ENCODE measurements at regions not wholly inside any gene's neighbourhood (a gene's known extent, or its start where the extent isn't known, plus 50 kb on each side); places are given as distances from the start of the nearest gene placed in this dataset.

DNA sequence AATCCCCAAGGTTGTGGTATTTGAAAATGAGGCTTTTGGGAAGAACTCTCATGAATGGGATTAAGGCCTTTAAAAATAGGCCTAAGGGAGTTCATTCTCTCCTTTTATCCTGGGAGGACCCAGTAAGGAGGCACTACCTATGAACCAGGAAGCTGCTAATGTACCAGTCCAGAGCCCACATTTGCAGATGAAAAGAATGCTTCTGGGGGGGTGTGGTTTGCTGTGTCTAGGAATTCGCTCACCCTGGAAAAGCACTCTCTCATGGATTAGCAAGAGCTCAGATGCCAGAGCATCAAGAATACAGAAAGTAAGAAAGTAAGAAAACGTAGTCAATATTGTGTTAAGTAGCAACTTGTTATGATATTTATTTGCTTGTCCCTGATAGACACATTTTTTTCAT is 785.7 kb upstream of the GYPC start:
- in situ Hi-C loops (cut with HindIII; ENCODE audit: low sequenced_read_pairs): no loop called here
- DNase-seq (ENCODE audit: low spot score): no peak

- in situ Hi-C loops (cut with HindIII; ENCODE audit: low sequenced_read_pairs): no loop called here
- no peak for DNase-seq (ENCODE audit: low spot score)
Observed at GRCh38 chr2:125870746-125871145, 785.2 kb upstream of the GYPC start.

DNA sequence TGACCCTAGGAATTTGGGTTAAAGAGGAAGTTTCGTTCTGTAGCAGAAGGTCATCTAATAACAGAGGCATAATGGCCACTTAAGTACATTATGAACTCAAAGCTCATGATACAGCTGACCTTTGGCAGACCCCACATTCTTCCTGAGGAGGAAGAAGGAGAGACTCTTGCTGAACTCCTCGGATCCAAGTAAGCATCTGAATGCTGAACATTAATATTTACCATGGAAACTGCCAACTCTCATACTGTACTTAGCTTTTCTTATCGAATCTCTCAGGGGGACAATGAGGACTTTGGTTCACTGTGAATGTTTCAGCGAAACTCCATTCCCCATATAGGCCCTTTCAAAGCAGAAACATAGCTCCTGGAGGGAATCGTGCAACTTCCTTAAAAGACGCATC is 781.4 kb upstream of the GYPC start:
- in situ Hi-C loops (cut with HindIII; ENCODE audit: low sequenced_read_pairs): no loop called here
- DNase-seq (ENCODE audit: low spot score): no peak

- in situ Hi-C loops (cut with HindIII; ENCODE audit: low sequenced_read_pairs): no loop called here
- DNase-seq (ENCODE audit: low spot score): no peak
Observed at GRCh38 chr2:125885340-125885739, 770.6 kb upstream of the GYPC start.

GRCh38 chr2:125886153-125886552 is 769.8 kb upstream of the GYPC start:
- in situ Hi-C loops (cut with HindIII; ENCODE audit: low sequenced_read_pairs): no loop called here

DNA sequence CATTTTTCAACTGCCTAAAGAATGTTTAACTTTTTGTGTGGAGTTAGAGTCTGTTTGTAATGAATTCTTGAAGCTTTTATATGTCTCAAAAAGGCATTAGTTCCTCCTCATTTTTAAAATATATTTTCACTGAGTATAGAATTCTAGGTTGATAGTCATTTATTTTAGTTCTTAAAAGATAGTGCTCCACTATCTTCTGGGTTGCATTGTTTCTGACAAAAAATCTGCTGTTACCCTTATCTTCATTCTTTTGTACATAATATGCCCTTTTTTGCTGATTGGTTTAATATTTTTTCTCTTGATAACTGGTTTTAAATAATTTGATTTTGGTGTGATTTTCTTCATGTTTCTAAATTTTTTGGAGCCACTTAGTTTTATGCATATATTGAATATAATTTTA is 754.7 kb upstream of the GYPC start:
- in situ Hi-C loops (cut with HindIII; ENCODE audit: low sequenced_read_pairs): no loop called here
- no peak for DNase-seq (ENCODE audit: low spot score)

More at GRCh38 chr2:125886153-125886552, 769.8 kb upstream of the GYPC start:
- DNase-seq (ENCODE audit: low spot score): no peak

- in situ Hi-C loops (cut with HindIII; ENCODE audit: low sequenced_read_pairs): no loop called here
- DNase-seq (ENCODE audit: low spot score): no peak
Observed at GRCh38 chr2:125925891-125926546, 729.9 kb upstream of the GYPC start.

- DNase-seq (ENCODE audit: low spot score): no peak
- in situ Hi-C loops (cut with HindIII; ENCODE audit: low sequenced_read_pairs): no loop called here
Observed at GRCh38 chr2:125935559-125935958, 720.4 kb upstream of the GYPC start.

GRCh38 chr2:125942585-125943424 is 713.2 kb upstream of the GYPC start:
- DNase-seq (ENCODE audit: low spot score): no peak
- in situ Hi-C loops (cut with HindIII; ENCODE audit: low sequenced_read_pairs): no loop called here

DNA sequence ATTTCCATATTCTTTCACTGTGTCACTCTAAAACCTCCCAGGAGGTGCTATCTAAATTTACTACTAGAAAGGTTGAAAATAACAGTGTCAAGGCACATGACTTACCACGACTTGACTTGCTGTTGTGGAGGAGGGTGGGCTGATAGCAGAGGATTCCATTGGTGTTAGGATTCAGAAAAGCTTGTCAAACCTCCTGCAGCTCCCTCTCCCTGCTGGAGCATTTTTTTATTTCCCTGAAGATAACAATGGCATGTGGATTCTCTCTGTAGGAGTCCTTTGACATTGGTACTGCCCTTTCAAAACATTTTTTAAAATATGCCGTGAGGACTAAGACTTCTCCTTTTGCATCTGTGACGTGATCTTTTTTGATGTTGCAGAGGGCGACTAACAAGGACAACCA is 696.9 kb upstream of the GYPC start:
- in situ Hi-C loops (cut with HindIII; ENCODE audit: low sequenced_read_pairs): no loop called here
- no peak for DNase-seq (ENCODE audit: low spot score)

- in situ Hi-C loops (cut with HindIII; ENCODE audit: low sequenced_read_pairs): no loop called here
- DNase-seq (ENCODE audit: low spot score): no peak
Observed at GRCh38 chr2:125961739-125962138, 694.2 kb upstream of the GYPC start.

DNA sequence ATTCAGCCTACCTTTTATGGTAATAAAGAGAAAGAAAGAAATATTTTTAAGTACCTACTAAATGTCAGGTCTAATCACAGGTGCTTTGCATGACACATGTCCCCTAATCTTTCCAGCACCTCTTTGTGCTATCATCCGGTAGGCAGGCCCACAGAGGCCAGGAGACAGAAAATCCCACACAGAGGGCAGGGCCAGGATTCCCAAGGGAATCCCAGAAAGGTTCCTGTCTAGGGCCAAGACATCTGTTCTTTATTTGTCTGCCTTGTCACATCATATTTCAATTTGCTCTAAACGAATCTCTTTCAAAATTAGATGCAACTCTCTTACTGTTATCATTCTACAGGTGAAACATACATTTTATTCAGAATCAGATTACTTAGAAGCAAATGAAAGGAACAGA is 676.1 kb upstream of the GYPC start:
- in situ Hi-C loops (cut with HindIII; ENCODE audit: low sequenced_read_pairs): no loop called here

DNA sequence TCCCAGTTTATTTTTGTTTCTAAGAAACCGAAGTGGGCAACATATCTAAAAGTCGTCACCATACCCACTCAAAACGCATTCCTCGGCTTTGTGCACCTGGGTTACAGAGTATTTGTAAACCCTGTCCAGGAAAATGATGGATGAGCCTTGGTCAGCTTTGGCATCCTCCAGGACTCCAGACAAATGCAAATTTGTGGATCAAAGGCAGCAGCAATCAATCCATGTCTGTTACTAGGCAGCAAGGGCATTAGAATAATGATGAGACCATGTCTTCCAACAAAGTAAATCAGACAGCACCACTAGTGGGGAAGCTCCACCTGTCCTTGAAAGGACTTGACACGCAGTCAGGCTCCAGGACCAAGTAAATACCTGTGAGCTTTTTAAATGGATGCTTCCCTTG is 672.6 kb upstream of the GYPC start:
- in situ Hi-C loops (cut with HindIII; ENCODE audit: low sequenced_read_pairs): no loop called here
- no peak for DNase-seq (ENCODE audit: low spot score)

More for the DNA sequence above, 676.1 kb upstream of the GYPC start:
- no peak for DNase-seq (ENCODE audit: low spot score)

- in situ Hi-C loops (cut with HindIII; ENCODE audit: low sequenced_read_pairs): no loop called here
- no peak for DNase-seq (ENCODE audit: low spot score)
Observed at GRCh38 chr2:126029316-126029715, 626.6 kb upstream of the GYPC start.

DNA sequence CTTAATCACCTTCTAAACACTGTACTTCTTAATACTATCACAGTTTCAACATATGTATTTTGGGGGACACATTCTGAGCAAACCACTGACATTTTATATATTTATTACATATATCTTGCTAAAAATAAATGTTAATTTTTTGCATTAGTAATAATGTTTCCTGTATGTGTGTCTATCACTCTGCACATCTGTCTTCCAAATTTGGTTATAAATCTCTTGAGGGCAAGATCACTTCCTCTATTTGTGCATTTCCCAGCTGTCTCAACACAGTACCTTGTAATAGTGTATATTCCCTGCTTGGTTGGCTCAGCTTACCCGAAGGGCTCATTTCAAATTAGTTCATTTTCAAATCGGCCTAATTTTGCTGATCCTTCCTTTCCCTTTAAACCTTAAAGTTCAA is 617.1 kb upstream of the GYPC start:
- DNase-seq (ENCODE audit: low spot score): no peak
- in situ Hi-C loops (cut with HindIII; ENCODE audit: low sequenced_read_pairs): no loop called here

- in situ Hi-C loops (cut with HindIII; ENCODE audit: low sequenced_read_pairs): no loop called here
- DNase-seq (ENCODE audit: low spot score): peak; percentile 8
Observed at GRCh38 chr2:126041391-126042047, 614.4 kb upstream of the GYPC start.

DNA sequence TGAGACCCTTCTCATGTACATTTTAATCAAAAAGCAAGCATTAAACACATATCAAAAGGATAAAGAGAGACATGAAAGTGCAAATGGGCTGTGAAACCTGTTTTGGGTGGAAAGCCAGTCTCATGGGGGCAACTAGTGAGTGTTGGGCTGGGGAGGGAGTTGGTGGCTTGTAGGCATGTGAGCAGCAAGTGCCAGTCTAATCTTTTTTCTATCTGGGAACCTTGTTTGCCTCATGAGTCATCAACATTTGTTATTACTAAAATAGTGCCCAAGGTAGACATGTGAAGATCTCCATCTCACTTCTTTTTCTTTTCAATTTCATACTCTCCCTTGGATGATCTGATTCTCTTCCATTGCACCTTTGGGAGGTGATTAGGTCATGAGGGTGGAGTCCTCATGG is 613.9 kb upstream of the GYPC start:
- in situ Hi-C loops (cut with HindIII; ENCODE audit: low sequenced_read_pairs): no loop called here
- no peak for DNase-seq (ENCODE audit: low spot score)

DNA sequence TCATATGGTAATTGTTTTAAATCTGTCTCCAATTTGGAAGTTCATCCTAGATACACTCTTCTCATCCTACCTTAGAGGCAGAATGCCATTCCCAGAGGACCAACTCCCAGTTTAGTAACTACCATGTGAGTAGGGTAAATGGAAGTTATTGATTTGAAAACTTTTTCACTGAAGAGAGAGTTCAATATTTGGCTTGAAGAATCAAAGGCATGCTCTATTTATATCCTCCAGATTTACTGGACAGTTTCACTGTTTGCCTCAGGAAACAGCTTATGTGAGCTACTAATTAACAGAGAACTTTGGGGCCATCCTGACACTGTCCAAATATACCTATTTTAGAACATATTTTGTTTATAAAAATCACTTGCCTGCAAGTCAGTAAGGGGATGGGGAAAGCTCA is 607.2 kb upstream of the GYPC start:
- no peak for DNase-seq (ENCODE audit: low spot score)

DNA sequence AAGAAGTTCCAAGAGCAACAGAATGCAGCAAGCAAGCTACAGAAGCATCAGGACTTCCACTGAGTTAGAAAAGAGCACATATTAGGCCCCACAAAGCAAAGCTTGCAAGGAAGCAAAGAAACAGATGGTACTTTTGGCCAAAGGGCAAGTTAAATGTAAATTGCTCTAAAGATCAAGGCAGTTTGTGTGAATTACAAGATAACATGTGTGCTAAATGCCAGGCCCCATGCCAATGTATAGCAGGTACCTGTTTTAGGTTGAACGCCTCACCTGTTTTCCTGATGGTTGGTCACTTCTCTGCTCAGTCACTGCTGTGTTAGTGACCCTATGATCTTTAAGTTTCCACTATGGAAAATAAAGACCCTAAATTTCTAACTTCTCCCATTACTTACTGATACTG is 606.5 kb upstream of the GYPC start:
- DNase-seq (ENCODE audit: low spot score): no peak
- in situ Hi-C loops (cut with HindIII; ENCODE audit: low sequenced_read_pairs): no loop called here

More for the DNA sequence above, 607.2 kb upstream of the GYPC start:
- in situ Hi-C loops (cut with HindIII; ENCODE audit: low sequenced_read_pairs): no loop called here

- in situ Hi-C loops (cut with HindIII; ENCODE audit: low sequenced_read_pairs): no loop called here
- no peak for DNase-seq (ENCODE audit: low spot score)
Observed at GRCh38 chr2:126050991-126051736, 604.8 kb upstream of the GYPC start.

Measured in G401 (cell line).